ENCODE measurements at regions not wholly inside any gene's neighbourhood (a gene's known extent, or its start where the extent isn't known, plus 50 kb on each side); places are given as distances from the start of the nearest gene placed in this dataset.

DNA sequence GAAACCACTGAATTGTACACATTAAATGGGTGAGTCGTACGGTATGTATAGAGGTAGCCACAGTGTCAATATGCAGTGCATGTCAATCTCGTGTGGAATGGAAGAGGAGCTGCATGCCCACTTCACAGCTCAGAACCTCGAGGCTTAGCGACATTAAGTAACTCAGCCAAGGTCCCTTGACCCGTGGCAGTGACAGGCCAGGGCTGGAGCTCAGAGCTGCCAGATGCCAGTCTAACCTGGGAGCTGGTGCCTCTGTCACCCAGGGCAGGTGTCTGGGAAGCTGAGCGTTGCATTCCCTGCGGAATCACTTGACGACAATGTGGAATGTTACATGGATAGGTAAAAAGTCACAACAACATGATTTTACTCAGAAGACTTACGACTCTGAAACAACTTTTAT lies 298.1 kb downstream of the FOXL1 start:
- ChIA-PET CTCF (interaction anchor here (1.2 kb wide), 2 partner anchors 30 to 312 kb away, joined by 4 to 5 read pairs; no protein-coding TSS in a partner anchor), POLR2A (no interaction called here)
- H3K4me3 ChIP-seq (ENCODE audit: low read depth, low read length) = no peak overlapping the region
- TF ChIP-seq, protein P1, sequence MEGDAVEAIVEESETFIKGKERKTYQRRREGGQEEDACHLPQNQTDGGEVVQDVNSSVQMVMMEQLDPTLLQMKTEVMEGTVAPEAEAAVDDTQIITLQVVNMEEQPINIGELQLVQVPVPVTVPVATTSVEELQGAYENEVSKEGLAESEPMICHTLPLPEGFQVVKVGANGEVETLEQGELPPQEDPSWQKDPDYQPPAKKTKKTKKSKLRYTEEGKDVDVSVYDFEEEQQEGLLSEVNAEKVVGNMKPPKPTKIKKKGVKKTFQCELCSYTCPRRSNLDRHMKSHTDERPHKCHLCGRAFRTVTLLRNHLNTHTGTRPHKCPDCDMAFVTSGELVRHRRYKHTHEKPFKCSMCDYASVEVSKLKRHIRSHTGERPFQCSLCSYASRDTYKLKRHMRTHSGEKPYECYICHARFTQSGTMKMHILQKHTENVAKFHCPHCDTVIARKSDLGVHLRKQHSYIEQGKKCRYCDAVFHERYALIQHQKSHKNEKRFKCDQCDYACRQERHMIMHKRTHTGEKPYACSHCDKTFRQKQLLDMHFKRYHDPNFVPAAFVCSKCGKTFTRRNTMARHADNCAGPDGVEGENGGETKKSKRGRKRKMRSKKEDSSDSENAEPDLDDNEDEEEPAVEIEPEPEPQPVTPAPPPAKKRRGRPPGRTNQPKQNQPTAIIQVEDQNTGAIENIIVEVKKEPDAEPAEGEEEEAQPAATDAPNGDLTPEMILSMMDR (IDR thresholded peaks at IDR 0.05; ENCODE audit: insufficient read depth, low read length, missing control alignments) = no peak
- no peak for DNase-seq (ENCODE audit: low read depth, low spot score)

DNA sequence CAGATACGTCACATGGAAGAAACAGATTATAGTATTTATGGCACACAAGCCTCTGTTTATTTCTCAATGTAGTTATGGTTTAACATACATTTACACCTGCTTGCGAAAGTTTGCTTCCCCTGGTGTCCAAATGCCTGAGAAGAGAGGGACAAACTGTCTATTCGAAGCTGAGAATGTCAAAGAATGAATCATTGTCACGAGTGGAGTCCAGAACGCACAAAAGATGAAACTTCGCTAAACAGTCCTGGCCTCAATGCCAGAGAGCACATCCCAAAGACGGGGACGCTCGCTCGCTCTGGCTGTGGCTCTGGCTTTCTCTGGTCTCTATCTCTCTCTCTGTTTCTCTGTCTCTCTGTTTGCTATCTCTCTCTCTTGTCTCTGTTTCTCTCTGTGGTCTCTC lies 298.8 kb downstream of the FOXL1 start:
- ChIA-PET CTCF (interaction anchor here (1.2 kb wide), 1 partner anchor 313 kb away, joined by 5 read pairs; no protein-coding TSS in a partner anchor), POLR2A (interaction anchor here (0.7 kb wide), 1 partner anchor 126 kb away, joined by 3 read pairs; no protein-coding TSS in a partner anchor)
- no peak for DNase-seq (ENCODE audit: low read depth, low spot score)
- TF ChIP-seq, protein P1 (IDR thresholded peaks at IDR 0.05; ENCODE audit: insufficient read depth, low read length, missing control alignments) = no peak
- H3K4me3 ChIP-seq (ENCODE audit: low read depth, low read length) = no peak overlapping the region

DNA sequence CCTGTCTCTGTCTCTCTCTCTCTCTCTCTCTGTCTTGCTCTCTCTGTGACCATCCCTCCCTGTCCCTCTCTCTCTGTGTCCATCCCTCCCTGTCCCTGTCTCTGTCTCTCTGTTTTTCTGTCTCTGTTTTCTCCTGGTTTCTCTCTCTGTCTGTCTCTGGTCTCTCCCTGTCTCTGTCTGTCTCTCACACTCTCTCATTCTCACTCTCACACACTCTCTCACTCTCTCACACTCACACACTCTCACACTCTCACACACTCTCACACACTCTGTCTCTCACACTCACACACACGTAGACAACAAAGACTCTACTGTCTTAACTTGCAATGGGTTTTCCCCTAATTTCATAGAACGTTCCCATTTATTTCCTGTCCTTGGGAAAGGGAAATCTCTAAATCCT lies 299.5 kb downstream of the FOXL1 start:
- CTCF ChIA-PET = interaction anchor here (0.8 kb wide), 1 partner anchor 313 kb away, joined by 4 read pairs; no protein-coding TSS in a partner anchor
- DNase-seq (ENCODE audit: low read depth, low spot score) = no peak
- H3K4me3 ChIP-seq (ENCODE audit: low read depth, low read length) = no peak overlapping the region
- POLR2A ChIA-PET = no interaction called here
- TF ChIP-seq, protein P1 (IDR thresholded peaks at IDR 0.05; ENCODE audit: insufficient read depth, low read length, missing control alignments) = no peak

DNA sequence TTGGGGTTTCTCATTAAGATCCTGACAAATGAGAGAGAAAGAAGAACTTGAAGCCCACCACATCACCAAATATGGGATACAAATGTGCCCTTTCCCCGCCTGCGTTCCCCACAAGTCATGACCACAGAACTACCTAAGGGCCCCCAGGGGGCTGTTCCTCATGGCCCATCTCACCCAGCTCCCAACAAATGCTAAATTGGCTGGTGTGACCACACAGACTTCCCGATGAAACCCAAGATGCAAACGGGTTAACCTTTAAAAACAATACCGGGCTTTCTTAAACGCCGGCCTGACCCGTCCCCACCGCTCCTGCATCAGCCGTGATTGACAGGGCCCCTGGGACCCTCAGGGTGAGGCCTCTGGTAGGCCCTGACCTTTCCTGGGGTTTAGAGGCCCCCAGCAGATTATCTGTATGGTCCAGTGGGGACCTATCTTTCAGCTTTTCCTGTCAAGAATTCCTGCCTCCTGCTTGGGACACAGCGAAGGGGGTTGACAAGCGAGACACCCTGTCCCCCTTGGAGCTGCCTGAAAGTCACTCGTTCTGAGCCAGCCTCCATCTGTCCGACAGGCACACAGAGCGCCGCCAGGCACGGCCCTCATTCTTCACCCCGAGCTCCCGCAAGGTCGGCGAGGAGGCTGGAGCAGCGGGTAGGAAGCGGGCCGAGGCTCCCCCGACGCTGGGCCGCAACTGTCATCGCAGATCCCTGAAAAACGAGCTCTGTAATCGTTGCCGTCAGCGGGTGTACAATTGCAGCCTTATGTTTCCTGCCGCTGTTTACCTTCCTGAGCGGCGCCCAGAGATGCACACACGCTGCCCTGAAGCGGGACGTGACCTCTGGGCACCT lies 300.1 kb downstream of the FOXL1 start:
- DNase-seq (ENCODE audit: low read depth, low spot score) = no peak
- CTCF ChIA-PET = interaction anchor here (0.8 to 1.3 kb wide), 2 partner anchors 8 to 314 kb away, joined by 3 to 4 read pairs; no protein-coding TSS in a partner anchor

DNA sequence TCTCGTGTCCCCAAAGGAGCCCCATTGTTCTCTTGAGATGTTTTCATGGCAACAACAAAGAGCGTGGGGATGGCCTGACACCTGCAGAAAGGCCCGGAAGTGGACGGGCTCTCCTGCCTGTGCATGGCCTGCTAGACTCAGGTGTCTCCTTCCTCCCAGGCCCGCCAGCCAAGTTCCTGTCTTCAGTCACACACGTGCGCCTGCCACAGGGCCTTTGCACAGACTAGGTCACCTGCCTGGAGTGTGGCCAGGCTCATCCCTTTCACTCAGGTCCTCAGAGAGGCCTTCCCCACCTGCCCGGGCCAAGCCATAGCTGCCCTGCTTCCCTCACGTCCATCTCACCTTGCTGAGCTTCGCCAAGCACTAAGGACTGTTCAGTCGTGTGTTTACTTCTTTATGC lies 300.9 kb downstream of the FOXL1 start:
- DNase-seq (ENCODE audit: low read depth, low spot score) = no peak
- POLR2A ChIA-PET = no interaction called here
- TF ChIP-seq, protein P1 (IDR thresholded peaks at IDR 0.05; ENCODE audit: insufficient read depth, low read length, missing control alignments) = no peak
- CTCF ChIA-PET = interaction anchor here (1.3 kb wide), 1 partner anchor 9 kb away, joined by 3 read pairs; no protein-coding TSS in a partner anchor
- H3K4me3 ChIP-seq (ENCODE audit: low read depth, low read length) = no peak overlapping the region

More for the DNA sequence above, 300.1 kb downstream of the FOXL1 start:
- no peak overlapping the region for H3K4me3 ChIP-seq (ENCODE audit: low read depth, low read length)
- TF ChIP-seq, protein P1 (IDR thresholded peaks at IDR 0.05; ENCODE audit: insufficient read depth, low read length, missing control alignments) = no peak
- POLR2A ChIA-PET = no interaction called here

DNA sequence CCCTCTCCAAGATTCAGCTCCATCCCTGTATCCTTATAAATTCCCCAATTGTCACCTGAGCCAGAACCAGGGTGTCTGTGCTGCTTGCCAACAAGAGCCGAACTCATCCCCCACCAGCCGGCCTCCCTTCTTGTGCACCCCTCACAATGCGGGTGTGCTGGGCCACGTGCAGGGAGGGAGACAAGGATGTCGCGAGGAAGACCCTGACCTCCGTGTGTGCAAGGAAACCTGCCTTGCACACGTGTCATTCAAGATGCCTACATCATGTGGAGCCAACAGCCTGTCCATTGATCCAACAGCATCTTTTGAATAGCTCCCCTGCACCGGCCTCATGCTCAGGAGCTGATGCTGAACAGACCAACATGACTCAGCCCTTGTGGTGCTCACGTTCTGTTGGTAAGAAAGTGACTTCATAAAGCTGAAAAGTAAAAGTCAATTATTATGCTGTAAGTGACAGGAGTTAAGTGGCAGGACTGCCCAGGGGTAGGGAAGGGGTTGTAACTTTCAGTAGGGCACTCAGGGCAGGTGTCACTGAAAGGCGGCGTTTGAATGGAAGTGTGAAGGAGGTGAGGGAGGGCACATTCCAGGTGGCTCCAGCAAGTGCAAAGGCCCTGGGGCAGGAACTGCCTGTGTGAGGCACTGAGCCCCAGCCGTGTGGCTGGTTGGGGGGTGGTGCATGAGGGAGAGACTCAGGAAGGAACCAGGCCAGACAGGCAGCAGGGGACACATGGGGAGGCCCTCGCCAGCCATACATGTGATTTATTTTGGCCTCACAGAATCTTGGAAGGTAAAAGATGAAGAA lies 302.2 kb downstream of the FOXL1 start:
- ChIA-PET POLR2A (no interaction called here), CTCF (no interaction called here)
- TF ChIP-seq, protein P1 (IDR thresholded peaks at IDR 0.05; ENCODE audit: insufficient read depth, low read length, missing control alignments) = no peak
- no peak for DNase-seq (ENCODE audit: low read depth, low spot score)
- no peak overlapping the region for H3K4me3 ChIP-seq (ENCODE audit: low read depth, low read length)
